ENCODE measurements at regions not wholly inside any gene's neighbourhood (a gene's known extent, or its start where the extent isn't known, plus 50 kb on each side); places are given as distances from the start of the nearest gene placed in this dataset.

GRCh38 chr13:21796066-21796465 is 125.2 kb downstream of the FGF9 start:
- H3K4me3 ChIP-seq (ENCODE audit: low read depth, low read length, poor library complexity, severe bottlenecking): no peak overlapping the region
- no peaks in the 10 kb centered on the region for H3K27me3 ChIP-seq (ENCODE audit: insufficient read depth, low read length)
- H3K9me3 ChIP-seq (ENCODE audit: low read length): no peaks in the 10 kb centered on the region
- H3K79me2 ChIP-seq (ENCODE audit: insufficient read depth, low read length): no peaks in the 10 kb centered on the region
- no peaks in the 10 kb centered on the region for H3K4me1 ChIP-seq (ENCODE audit: insufficient read depth, low read length, severe bottlenecking)
- no peak overlapping the region for H3K27ac ChIP-seq (ENCODE audit: low read depth, low read length, poor library complexity, severe bottlenecking)
- H3K4me2 ChIP-seq (ENCODE audit: low read length): no peak overlapping the region
- no peaks in the 10 kb centered on the region for H4K20me1 ChIP-seq (ENCODE audit: insufficient read depth, low read length)
- no peak overlapping the region for H2AFZ ChIP-seq (ENCODE audit: low read length)
- H3K9ac ChIP-seq (ENCODE audit: low read length): no peak overlapping the region
- no peaks in the 10 kb centered on the region for H3F3A ChIP-seq (ENCODE audit: insufficient read depth, low read length)
- no peaks in the 10 kb centered on the region for H3K9me2 ChIP-seq (ENCODE audit: low read depth, low read length)
- H3K36me3 ChIP-seq (ENCODE audit: insufficient read depth, low read length): no peaks in the 10 kb centered on the region
- no peak for TF ChIP-seq EZH2 (IDR thresholded peaks at IDR 0.05; ENCODE audit: borderline replicate concordance, low read length)
- TF ChIP-seq, protein P1, sequence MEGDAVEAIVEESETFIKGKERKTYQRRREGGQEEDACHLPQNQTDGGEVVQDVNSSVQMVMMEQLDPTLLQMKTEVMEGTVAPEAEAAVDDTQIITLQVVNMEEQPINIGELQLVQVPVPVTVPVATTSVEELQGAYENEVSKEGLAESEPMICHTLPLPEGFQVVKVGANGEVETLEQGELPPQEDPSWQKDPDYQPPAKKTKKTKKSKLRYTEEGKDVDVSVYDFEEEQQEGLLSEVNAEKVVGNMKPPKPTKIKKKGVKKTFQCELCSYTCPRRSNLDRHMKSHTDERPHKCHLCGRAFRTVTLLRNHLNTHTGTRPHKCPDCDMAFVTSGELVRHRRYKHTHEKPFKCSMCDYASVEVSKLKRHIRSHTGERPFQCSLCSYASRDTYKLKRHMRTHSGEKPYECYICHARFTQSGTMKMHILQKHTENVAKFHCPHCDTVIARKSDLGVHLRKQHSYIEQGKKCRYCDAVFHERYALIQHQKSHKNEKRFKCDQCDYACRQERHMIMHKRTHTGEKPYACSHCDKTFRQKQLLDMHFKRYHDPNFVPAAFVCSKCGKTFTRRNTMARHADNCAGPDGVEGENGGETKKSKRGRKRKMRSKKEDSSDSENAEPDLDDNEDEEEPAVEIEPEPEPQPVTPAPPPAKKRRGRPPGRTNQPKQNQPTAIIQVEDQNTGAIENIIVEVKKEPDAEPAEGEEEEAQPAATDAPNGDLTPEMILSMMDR (IDR thresholded peaks at IDR 0.05; ENCODE audit: low read length): no peak

DNA sequence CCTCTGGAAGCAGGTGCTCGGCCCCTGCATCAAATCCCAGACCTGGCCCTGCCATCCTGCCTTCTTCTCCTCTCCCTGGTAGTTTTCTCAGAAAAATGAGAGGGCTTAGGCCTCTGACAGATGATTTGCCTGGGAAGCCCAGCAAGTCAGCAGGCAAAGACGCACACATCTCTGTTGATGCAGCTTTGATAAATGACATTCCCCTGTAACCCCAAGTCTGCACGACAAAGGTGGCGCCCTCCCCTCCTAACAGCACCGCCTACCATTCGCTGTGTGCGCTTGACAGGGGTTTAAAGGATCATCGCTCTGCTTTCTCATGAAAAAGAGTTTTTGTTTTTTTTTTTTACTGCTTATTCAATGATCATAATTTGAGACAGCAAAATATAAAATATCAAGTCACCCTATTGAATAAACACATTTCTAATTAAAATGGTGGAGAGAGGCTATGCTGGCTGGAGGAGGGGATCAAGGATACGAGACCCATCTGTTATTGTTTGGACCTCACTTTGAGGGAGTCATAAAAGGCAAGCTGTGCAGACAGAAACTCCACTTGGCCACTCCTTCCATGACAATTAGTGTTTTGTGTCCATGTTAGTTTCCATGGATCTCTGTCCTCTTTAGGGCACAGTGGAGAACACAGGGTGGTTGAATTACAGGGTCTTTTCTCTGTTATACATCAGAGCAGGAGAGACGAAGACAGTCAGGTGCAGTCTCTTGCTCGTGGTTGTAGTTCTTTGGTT is 126.1 kb downstream of the FGF9 start:
- TF ChIP-seq, protein P1 (IDR thresholded peaks at IDR 0.05; ENCODE audit: low read length): no peak
- no peak for TF ChIP-seq EZH2 (IDR thresholded peaks at IDR 0.05; ENCODE audit: borderline replicate concordance, low read length)
- Histone ChIP-seq H3K79me2 (ENCODE audit: insufficient read depth, low read length) (no peaks in the 10 kb centered on the region), H3K9me3 (ENCODE audit: low read length) (no peaks in the 10 kb centered on the region), H3K36me3 (ENCODE audit: insufficient read depth, low read length) (no peaks in the 10 kb centered on the region), H3K9ac (ENCODE audit: low read length) (no peak overlapping the region), H3K4me1 (ENCODE audit: insufficient read depth, low read length, severe bottlenecking) (no peaks in the 10 kb centered on the region), H3F3A (ENCODE audit: insufficient read depth, low read length) (no peaks in the 10 kb centered on the region), H3K4me2 (ENCODE audit: low read length) (no peak overlapping the region), H3K4me3 (ENCODE audit: low read depth, low read length, poor library complexity, severe bottlenecking) (no peak overlapping the region), H3K27ac (ENCODE audit: low read depth, low read length, poor library complexity, severe bottlenecking) (no peak overlapping the region), H2AFZ (ENCODE audit: low read length) (no peak overlapping the region), H4K20me1 (ENCODE audit: insufficient read depth, low read length) (no peaks in the 10 kb centered on the region), H3K27me3 (ENCODE audit: insufficient read depth, low read length) (no peaks in the 10 kb centered on the region), H3K9me2 (ENCODE audit: low read depth, low read length) (no peaks in the 10 kb centered on the region)

GRCh38 chr13:21797736-21798135 is 126.9 kb downstream of the FGF9 start:
- Histone ChIP-seq H3K27me3 (ENCODE audit: insufficient read depth, low read length) (no peaks in the 10 kb centered on the region), H3K27ac (ENCODE audit: low read depth, low read length, poor library complexity, severe bottlenecking) (no peak overlapping the region), H3K9ac (ENCODE audit: low read length) (no peak overlapping the region), H3K36me3 (ENCODE audit: insufficient read depth, low read length) (no peaks in the 10 kb centered on the region), H3K9me3 (ENCODE audit: low read length) (no peaks in the 10 kb centered on the region), H3K79me2 (ENCODE audit: insufficient read depth, low read length) (no peaks in the 10 kb centered on the region), H2AFZ (ENCODE audit: low read length) (no peak overlapping the region), H3K9me2 (ENCODE audit: low read depth, low read length) (no peaks in the 10 kb centered on the region), H4K20me1 (ENCODE audit: insufficient read depth, low read length) (no peaks in the 10 kb centered on the region), H3F3A (ENCODE audit: insufficient read depth, low read length) (no peaks in the 10 kb centered on the region), H3K4me3 (ENCODE audit: low read depth, low read length, poor library complexity, severe bottlenecking) (no peak overlapping the region), H3K4me2 (ENCODE audit: low read length) (no peak overlapping the region), H3K4me1 (ENCODE audit: insufficient read depth, low read length, severe bottlenecking) (no peaks in the 10 kb centered on the region)
- TF ChIP-seq, protein P1 (IDR thresholded peaks at IDR 0.05; ENCODE audit: low read length): no peak
- TF ChIP-seq EZH2 (IDR thresholded peaks at IDR 0.05; ENCODE audit: borderline replicate concordance, low read length): no peak
